ENCODE measurements at regions not wholly inside any gene's neighbourhood (a gene's known extent, or its start where the extent isn't known, plus 50 kb on each side); places are given as distances from the start of the nearest gene placed in this dataset.

DNA sequence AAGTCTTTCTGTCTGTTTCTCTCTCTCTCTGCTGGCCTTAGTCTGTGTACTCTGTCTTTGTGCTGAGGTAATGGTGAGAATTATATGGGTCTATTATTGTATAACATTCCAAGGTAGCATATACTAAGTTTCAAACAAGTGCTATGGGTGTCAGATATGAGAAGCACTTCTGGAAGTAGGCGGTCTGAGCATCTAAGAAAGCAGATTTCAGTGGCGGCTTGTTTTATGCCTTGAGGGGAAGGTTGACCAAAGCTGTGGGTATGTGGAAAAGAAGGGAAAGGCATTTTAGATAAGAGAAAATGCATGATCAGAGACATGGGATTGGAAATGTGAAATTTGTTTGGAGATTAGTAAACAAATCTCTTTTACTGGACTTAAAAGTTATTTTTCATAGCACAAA, 348.5 kb downstream of the RFC3 start:
- TF ChIP-seq, protein P1, sequence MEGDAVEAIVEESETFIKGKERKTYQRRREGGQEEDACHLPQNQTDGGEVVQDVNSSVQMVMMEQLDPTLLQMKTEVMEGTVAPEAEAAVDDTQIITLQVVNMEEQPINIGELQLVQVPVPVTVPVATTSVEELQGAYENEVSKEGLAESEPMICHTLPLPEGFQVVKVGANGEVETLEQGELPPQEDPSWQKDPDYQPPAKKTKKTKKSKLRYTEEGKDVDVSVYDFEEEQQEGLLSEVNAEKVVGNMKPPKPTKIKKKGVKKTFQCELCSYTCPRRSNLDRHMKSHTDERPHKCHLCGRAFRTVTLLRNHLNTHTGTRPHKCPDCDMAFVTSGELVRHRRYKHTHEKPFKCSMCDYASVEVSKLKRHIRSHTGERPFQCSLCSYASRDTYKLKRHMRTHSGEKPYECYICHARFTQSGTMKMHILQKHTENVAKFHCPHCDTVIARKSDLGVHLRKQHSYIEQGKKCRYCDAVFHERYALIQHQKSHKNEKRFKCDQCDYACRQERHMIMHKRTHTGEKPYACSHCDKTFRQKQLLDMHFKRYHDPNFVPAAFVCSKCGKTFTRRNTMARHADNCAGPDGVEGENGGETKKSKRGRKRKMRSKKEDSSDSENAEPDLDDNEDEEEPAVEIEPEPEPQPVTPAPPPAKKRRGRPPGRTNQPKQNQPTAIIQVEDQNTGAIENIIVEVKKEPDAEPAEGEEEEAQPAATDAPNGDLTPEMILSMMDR (IDR thresholded peaks at IDR 0.05; ENCODE audit: low read depth, low read length), result no peak
- no peak overlapping the region for H3K4me3 ChIP-seq (ENCODE audit: low read depth, low read length)

DNA sequence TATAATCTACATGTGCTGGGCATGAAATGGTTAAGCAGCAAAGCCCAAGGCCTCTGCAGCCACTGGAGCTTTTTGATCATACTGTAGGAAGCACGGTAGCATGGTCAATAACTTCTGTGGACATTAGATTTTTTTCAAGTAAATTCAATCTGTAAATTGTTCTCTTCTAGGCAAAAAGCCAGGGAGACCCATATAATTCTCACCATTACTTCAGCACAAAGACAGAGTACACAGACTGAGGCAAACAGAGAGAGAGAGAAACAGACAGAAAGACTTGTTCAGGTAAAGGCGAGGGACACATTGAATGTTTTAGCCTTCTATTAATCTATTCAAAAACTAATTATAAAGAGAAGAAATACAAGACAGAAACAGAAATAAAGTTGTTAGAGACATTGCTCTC, 349.4 kb downstream of the RFC3 start:
- no peak overlapping the region for H3K4me3 ChIP-seq (ENCODE audit: low read depth, low read length)
- TF ChIP-seq, protein P1 (IDR thresholded peaks at IDR 0.05; ENCODE audit: low read depth, low read length), result no peak

DNA sequence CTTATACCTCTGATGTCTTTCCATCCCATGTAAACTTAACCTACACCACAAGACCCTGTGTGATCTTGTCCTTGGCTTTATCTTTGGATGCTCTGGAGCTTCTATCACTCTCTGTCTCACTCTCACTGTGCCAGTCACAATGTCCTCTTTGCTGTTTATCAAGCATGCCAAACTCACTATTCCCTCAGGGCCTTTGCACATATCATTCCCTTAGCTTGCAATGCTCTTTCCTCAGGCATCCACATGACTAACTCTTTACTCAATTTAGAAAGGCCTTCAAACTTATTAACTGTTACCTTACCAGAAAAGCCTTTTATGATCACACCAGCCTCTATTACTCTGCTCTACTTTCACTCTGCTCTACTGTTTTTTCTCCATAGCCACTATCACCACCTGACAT, 354.1 kb downstream of the RFC3 start:
- TF ChIP-seq, protein P1 (IDR thresholded peaks at IDR 0.05; ENCODE audit: low read depth, low read length), result no peak
- H3K4me3 ChIP-seq (ENCODE audit: low read depth, low read length), result no peak overlapping the region

DNA sequence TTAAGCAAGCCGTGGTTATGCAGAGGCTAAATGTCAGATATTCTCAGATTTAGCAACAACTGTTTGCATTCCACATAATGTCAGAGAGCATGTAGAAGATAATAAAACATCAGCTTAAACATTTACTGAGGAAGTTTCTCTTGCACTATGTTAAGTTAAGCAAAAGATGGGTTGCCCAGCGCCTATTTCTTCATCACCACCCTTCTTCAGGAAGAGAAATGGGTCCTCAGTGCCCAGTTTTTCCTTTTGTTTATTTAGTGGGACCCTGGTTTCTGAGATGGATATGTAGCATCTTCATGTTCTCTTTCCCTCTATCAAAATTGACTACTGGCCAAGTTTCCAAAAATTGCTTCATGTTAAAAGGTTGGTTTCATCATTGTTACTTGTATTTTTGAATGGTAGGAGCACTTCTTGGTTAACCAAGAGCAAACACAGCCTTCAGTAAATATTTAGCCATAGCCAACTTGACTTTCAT, 356.8 kb downstream of the RFC3 start:
- H3K4me3 ChIP-seq (ENCODE audit: low read depth, low read length), result no peak overlapping the region
- TF ChIP-seq, protein P1 (IDR thresholded peaks at IDR 0.05; ENCODE audit: low read depth, low read length), result no peak

DNA sequence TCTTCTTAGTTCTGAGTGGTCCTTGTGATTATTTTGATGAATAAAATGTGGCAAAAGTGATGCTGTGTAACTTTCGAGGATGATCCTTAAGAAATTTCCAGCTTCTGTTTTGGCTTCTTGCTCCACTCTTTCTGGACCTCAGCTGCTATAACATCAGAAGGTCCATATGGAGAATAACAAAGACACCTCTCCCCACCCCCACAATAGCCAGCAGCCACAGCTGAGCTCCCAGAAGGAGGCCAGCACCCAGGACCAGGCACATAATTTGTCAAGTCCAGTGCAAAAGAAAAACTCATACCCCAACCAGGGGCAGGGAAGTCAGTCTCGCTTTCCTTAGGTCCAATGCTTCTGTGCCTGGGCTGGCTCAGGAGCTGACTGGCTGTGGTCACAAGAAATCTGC, 357.6 kb downstream of the RFC3 start:
- no peak overlapping the region for H3K4me3 ChIP-seq (ENCODE audit: low read depth, low read length)
- TF ChIP-seq, protein P1 (IDR thresholded peaks at IDR 0.05; ENCODE audit: low read depth, low read length), result no peak

DNA sequence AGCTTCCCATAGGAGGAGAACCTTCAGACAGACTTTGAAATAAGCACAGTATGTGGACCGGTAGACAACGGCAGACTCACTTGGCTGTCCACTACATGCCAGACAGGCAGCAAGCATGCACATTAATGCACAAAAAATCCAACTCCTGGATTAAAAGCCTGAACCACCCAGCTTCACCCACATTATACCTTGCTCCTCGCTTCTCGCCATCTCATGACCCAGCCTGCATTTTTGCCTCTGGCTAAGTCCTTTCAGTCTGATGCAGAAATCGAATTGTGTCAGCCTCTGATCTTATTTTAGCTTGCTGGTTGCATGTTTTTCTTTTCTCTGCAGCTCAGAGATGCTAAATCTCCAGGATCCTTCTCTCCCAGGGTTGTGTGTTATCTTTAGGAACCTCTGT, 358.7 kb downstream of the RFC3 start:
- H3K4me3 ChIP-seq (ENCODE audit: low read depth, low read length), result no peak overlapping the region
- TF ChIP-seq, protein P1 (IDR thresholded peaks at IDR 0.05; ENCODE audit: low read depth, low read length), result no peak

DNA sequence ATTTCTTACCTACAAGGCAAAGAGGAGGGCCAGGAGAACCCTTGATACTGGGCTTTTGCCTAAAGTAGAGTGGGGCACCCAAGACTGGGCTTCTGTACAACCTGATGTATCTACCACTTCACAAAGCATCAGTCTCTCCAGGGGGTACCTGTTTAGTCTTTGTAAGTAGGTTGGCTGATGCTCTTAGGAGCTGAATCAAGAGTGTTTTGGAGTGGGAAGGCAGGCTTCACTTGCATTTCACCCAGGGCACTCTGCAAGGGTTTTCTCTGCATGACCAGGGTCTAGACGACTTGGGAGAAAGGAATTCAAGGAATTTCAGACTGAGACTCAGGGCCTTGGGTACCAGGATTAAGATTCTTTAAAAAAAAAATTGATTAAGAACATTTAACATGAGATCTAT, 361.5 kb downstream of the RFC3 start:
- TF ChIP-seq, protein P1 (IDR thresholded peaks at IDR 0.05; ENCODE audit: low read depth, low read length), result no peak
- no peak overlapping the region for H3K4me3 ChIP-seq (ENCODE audit: low read depth, low read length)

Data from WI38 (cell line).